IPS DF 4.7 (cell line): ENCODE measurements at regions not wholly inside any gene's neighbourhood (a gene's known extent, or its start where the extent isn't known, plus 50 kb on each side); places are given as distances from the start of the nearest gene placed in this dataset.

Source experiments
- DNase-seq: peaks from one replicate; pipeline ENCODE4 v3.0.0-alpha.2; 2013; ENCODE audit warnings: low spot score; ENCODE audit errors: extremely low read depth

DNA sequence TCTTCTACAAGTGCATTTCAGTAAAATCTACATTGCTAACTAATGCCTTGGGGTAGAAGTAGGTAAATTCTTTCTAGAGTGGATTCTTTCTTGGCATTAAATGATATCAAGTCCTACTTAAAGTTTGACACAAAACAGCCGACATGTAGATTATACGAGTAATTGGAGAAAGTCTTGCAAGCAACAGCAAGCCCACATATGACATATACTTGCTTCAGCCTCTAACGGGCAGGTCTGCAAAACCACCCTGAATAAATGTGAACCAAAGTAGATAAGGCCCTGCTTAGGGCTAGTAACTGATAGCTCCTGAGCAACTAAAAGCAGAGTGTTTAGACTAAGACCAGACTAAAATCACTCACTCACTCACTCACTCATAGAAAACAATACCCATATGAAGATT is 203.2 kb downstream of the LTN1 start:
- no peak for DNase-seq

DNA sequence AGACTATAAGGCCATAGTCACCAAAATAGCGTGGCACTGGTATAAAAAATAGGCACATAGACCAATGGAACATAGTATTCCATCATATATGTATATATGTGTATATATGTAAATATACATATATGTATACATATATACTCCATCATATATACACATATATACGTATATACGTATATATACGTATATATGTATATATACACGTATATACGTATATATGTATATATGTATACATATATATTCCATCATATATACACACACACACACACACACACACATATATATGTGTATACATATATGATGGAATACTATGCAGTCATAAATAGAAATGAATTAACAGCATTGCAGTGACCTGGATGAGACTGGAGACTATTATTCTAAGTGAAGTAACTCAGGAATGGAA is 204.6 kb downstream of the LTN1 start:
- DNase-seq, result no peak

DNA sequence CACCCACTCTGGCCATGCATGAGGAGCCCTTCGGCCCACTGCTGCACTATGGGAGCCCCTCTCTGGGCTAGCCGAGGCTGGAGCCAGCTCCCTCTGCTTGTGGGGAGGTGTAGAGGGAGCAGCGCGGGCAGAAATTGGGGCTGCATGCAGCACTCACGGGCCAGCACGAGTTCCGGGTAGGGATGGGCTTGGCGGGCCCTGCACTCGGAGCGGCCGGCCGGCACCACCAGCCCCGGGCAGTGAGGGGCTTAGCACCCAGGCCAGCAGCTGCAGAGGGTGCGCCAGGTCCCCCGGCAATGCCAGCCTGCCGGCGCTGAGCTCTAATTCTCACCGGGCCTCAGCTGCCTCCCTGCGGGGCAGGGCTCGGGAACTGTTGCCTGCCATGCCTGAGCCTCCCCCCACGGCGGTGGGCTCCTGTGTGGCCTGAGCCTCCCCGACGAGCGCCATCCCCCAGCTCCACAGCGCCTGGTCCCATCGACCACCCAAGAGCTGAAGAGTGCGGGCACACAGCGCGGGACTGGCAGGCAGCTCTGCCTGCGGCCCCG is 209.0 kb downstream of the LTN1 start:
- DNase-seq, result no peak

DNA sequence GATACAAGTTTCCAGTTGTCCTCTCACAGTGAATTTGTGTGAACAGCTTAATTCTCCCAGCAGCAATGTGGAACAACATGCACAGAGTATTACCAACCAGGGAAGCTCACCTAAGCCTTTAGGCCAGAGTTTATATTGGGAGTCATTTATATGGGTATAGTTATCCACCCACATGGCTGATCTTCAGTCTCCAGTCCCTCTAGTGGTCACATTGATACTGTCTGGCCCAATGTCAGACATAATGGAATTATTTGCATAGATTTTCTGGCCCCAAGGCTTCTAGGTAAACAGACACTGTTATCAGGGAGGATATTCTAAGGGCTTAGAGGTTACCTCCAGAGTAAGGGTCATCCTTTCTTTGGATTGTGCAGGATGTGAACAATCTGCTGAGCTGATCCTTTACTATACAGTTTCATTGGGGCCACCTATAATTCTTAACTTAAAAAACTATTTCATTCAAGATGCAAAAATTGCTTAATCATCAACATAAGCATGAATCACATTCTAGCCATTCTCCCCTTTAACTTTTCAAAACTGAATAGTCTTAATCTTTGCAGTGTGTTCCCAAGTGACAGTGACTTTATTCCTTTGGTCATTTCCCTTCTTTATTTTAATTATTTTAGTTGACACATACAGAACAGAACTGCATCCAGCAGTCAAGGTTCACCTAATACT is 210.9 kb downstream of the LTN1 start:
- no peak for DNase-seq

DNA sequence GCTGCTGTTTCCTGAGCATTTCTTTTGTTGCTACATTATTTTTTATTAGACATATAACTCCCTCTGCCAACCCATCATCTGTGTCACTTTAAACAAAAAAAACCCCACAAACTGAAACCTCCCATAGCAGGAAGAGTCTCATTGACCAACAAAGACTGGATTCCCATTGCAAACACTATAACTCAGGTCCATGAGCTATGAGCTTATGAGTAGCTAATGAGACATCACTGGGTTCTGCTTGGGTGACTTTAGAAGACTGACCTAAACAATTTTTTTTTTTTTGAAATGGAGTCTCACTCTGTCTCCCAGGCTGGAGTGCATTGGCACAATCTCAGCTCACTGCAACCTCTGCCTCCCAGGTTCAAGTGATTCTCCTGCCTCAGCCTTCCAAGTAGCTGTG is 212.8 kb downstream of the LTN1 start:
- no peak for DNase-seq

DNA sequence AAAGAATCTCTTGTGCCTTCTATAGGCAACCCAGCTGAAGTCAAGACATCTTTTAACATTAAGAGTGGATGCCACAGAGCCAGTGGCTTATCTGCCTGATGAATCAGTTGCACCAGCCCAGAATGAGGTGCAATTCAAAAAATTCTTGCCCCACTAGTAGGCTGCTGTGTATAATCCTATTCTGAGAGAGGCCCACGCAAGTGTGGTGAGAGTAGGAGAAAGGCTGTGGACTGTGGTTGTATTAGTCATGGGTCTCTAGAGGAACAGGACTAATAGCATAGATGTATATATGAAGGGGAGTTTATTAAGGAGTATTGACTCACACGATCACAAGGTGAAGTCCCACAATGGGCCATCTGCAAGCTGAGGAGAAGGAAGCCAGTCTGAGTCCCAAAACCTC is 216.4 kb downstream of the LTN1 start:
- no peak for DNase-seq

DNA sequence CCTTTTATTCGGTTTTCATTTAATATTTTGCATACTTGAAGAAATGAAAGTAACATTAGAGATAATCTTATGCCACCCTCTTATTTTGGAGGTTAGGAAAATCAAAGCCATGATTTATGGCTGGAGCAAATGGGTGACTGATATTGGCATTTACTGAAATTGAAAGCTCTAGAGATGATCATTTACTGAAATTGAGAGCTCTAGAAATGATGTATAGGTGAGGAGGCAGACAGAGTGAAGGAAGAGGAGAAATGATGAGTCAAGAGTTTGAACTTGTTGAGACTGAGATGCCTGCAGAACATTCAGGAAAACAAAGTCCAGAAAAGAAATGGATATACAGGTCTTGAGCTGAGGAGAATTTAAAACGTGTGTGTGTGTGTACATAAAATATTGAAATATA is 217.6 kb downstream of the LTN1 start:
- DNase-seq, result no peak

DNA sequence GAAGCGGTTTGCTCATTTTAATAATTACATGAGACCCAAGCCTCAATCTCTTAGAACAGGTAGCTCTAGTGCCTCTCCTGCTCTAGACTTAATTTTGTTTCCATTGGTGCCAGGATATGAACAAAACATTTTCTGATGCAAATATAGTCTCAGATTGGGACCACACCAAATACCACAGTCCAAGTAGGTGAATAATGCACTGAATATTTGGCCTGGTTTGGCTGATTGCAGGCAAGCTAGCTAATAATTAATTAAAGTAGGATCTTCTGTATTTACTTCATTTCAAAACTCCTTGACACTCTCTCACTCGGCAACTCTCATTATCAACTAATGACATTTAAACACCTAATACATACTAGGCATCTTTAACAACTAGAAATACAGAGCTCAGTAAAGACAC is 219.6 kb downstream of the LTN1 start:
- no peak for DNase-seq

DNA sequence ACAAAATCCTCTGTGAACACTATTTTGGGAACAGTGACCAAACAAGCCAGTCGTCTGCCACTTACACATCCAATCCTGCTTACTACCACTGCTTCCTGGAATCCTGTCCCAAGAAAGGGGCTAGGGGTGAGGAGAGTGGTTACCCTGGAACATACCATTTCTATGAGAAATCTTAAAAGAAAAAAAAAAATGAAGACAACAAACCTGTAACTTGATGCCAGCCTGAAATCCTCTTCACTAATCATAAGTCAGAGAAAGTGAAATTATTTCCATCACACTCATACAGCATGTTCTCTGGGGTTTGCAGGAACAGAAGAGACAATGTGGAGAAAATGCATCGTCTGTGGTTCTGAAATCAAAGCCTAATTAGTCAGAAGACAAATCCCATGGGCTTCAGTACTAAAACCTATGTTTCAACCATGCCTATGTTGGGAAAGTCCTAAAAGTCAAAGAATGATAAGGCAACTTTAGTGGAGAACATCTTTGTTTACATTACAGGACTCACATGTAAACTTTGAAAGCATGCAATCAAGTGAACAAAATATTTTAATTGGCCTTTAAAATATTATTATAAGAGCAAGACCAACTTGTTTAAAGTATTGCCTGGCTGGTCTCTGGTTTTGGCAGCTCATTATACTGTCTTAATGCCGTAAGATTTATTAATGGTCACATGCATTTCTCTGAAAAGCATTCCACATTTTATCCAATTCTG is 220.7 kb downstream of the LTN1 start:
- DNase-seq, result no peak

DNA sequence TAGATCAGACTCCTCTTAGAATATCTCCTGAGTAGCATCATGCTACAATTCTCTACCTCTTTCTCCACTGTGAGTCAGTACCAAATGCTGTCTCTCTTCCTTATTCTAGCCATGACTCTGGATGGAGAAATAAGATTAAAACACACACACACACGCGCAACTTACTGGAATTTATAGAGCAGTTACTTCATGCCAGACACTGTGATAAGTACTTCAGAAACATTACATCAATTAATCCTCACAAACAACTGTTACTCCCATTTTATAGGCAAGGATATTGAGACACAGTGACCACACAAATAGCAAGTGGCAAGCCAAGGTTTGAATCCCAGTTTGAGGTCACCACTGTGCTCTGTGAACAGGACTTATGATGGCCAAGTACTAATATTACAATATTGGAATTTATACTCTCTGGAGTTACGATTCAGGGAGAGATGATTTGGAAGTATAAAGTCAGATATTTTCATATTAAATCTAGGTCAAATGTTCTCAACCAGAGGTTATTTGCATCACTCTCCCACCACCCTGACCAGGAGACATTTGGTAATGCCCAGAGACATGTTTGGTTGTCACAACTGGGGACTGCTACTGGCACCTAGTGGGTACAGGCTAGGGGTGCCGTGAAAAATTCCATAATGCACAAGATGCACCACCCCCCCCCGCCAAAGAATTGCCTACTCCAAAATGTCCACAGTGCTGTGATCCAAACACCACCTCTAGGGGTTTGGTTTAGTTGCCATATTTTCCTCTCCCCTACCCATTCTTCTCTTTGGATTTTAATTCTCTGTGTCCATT is 221.6 kb downstream of the LTN1 start:
- DNase-seq, result no peak

DNA sequence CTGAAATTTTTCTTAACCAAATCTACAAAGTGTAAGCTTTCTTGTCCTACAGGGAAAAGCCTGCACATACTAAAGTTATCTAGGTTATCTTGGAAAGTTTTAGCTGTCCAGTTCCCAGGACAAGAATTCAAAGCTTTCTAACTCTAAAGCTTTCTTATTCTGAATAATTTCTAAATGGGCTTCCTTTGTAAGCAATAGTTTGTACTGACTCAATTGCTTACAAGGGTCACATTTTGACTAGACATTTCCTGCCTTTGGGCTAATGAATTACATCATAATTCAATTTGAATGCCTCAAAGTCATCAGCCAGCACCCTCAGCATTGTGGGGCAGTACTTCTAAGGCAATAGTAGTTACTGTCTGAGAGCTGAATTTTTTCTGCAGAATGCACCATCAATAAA is 223.0 kb downstream of the LTN1 start:
- no peak for DNase-seq

DNA sequence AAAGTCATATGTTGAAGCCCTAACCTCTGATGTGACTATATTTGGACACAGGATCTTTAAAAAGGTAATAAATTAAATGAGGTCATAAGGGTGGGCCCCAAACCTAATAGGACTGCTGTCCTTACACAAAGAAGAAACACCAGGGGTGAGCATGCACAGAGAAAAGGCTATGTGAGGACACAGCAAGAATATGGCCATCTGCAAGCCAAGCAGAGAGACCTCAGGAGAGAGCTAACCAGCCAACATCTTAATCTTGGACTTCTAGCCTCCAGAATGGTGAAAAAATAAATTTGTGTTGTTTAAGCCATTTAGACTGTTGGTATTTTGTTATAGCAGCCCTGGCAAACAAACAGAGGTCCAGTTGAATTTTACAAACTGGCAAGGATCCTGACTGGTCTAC is 223.9 kb downstream of the LTN1 start:
- DNase-seq, result no peak

DNA sequence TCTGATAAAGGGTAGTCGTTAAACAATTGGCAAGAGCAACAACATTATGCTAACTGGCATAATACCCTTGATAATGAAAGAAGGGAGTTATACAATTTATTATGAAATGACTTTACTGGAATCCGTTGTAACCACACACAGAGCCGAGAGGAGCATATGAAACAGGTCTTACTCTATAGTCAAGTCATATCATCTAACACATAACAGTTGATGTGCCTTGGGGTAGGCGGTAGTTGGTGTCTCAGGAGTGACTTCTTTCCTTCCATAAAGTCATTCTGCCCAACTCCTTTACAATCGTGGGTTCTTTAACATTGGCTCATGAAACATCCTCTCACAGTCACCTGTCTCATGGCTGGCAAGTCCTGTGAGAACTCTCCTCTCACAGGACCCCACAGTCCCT is 225.2 kb downstream of the LTN1 start:
- DNase-seq, result no peak

DNA sequence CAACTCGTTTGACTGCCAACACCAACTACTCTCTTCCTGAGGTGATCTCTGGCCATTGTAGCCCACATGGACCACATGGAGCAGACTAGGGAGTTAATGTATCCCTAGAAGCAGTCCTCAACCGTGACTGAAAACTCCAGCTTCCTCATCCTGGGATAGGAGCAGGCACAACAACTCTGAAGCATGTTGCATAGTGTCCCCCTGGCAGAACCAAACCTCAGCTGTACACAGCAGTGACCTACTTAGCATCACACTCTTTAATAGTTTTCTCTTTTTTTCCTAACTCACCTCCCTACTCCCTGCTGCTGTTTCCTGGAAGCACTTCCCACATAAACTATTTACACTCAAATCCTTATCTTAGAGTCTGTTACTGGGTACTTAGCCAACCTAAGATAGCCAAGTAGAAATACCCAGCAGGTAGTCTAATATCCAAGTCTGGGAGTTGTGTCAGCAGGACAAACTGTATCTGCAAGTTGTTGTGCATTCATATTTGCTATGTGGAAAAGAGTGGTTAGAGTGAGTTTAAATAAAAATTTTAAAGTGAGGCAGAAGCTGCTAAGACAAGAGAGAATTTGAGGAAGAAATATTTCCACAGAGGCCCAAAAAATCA is 228.8 kb downstream of the LTN1 start:
- no peak for DNase-seq

DNA sequence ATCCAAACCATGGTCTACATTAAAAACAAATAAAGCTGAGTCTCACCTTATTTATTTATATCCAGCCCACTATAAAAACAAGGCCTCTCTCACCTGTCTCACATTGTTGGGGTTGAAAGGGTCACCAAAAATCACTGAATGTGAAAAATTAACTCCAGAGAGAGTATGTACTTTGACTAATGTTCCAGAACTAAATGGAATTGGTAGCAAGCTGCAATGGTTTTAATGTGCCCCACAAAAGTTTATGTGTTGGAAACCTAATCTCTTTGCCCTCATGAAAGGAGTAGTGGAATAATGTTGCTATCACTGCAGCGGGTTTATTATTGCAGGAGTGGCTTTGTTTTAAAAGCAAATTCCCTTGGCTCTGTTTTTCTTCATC is 230.3 kb downstream of the LTN1 start:
- DNase-seq, result no peak

DNA sequence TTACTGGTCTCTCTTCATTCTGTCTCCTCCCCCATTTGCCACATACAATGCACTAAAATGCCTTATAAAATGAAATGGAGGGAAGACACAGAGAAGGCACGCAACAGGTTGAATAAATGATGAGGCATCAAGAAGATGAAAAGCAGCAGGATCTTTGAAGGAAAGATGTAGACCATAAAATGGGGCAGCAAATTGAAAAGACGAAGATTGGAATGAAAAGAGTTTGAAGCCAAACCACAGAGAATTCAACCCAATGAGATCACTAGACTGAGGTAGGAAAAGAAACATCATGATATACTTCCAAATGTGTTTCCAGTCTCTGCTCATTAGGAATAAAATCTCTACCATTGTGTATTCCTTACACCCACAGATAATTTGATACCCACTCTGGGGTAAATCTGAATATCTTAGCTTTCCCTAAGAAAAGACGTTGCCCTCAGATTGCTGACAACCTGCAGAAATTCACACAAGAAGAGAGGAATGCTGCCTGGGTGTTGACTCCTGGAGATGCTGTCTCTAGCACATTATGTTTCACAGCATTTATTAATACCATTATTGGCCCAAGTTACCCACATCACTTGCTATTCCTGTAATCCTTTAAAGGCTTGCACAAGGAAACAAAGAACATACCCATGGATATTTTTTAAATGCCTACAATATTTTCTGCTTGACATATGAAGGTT is 230.9 kb downstream of the LTN1 start:
- no peak for DNase-seq

DNA sequence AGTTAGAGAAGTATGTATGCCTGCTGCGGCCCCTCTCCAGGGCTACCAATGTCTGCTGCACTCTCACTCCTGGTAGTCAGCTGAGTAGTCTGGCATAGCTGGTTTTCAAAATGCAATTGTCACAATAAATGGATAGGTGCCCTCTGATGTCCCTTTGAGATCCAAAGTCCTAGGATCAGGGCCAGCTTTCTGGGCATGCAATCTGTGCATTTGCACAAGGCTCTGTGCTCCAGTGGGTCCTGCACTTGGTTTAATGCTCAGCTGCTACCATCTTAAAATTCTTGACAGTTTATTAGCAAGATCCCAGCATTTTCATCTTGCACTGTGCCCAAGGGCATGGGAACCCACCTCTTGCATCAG is 233.8 kb downstream of the LTN1 start:
- DNase-seq, result no peak

DNA sequence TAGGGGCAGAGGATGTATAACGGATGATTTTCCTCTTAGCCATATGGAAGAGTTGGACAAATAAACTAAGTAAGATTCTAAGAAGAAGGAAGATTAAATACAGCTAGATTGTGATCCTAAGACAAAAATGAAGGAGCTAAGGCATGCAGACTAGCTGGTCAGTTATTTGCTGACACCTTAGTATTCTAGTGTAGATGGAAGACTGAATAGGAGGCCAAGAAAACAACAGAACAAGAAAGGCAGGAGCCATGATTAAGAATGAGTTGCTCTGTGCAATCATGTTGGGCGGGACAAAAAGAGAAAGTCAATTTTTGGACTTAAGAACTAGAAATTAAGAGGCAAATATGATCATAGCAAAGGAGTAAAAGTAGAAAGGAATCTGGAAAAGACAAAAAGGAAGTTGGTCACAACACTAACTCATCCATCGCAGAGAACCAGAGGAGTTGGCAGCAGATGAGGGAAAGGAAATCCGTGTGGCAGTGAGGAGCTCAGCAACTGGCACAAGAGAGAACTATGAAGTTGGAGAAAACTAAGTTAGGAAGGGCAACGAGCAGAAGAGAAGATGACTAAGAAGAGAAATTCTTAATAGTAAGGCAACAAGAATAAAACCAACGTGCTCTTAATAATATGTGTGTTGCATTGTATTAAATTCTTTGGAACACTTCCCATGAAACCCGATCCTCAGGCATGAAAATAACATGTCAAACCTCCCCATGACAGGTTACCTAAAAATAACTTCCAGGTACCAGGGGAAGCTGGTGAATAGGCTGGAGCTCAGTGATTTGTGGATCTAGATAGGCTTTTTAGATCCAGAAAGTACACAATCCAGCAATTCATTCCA is 234.4 kb downstream of the LTN1 start:
- no peak for DNase-seq

DNA sequence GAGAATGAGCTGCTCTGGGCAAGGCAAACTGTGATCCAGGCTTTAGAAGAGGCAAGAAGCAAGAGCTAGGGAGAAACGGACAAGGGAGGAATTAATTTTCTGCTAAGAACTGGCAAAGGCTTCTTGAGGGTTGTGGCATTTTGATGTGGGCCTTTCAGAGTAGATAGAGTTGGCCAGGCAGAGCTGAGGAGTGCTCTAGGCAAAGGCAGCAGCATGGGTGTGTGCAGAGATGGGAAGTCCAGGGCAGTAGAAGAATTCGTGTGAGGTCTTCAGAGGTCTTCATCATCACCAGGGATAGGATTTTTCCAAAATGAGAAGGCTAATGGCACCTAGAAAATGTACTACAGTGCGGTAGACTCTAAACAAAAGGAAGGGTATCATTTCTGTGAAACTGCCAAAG is 237.8 kb downstream of the LTN1 start:
- no peak for DNase-seq

DNA sequence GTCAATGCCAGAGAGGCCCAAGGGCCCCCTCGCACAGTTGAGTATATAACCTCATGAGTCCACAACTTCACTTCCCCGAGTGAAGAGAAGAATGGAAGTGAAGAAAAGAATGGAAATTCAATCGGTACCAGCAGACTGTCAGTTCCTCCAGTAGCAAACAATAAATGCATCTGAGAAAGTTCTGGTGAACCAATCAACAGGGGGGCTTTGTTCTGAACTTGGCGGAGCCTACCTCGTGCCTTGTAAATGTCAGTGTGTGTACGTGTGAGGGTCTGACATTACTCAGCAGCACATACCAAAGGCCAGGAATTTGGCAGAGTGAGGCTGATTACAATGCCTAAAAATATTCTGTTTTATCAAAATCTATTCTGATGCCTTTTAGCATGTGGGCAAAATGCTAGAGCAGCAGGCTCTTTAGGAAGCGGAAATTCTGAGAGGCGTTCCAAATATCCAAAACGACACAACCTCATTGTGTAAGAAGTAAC is 238.5 kb downstream of the LTN1 start:
- no peak for DNase-seq
